Transverse colon (tissue), 4 donors: ENCODE measurements at regions not wholly inside any gene's neighbourhood (a gene's known extent, or its start where the extent isn't known, plus 50 kb on each side); places are given as distances from the start of the nearest gene placed in this dataset.
A peak's percentile ranks its signal among the peaks of the same experiment; 100 is the strongest.

Experiments used
- DNase-seq: peaks from one replicate; pipeline ENCODE4 v3.0.0-alpha.2; 2019
- H3K27ac ChIP-seq, 4 donors: fragments of 200-600 bp; sonication (generic); 2 replicates each; pipeline ENCODE4 v1.5.1; 2016 to 2018; ENCODE audit warnings: inconsistent platforms in 4 of 4
- H3K27me3 ChIP-seq: fragments of 200-600 bp; sonication (generic); 2 replicates; pipeline ENCODE4 v1.5.1; 2017; ENCODE audit warnings: inconsistent platforms
- H3K36me3 ChIP-seq, 4 donors: fragments of 200-600 bp; sonication (generic); 2 replicates each; pipeline ENCODE4 v1.5.1; 2017 to 2019; ENCODE audit warnings: inconsistent platforms in 4 of 4
- H3K4me1 ChIP-seq, 4 donors: fragments of 200-600 bp; sonication (generic); 2 replicates each; pipeline ENCODE4 v1.5.1; 2017 to 2020; ENCODE audit warnings: inconsistent platforms in 4 of 4
- H3K4me3 ChIP-seq, 4 donors: fragments of 200-600 bp; sonication (generic); 1 replicate in 1 of 4; 2 replicates in 3 of 4; pipeline versions ENCODE4 v1.5.1 to v1.6.1; 2017 to 2019; ENCODE audit warnings: inconsistent platforms in 4 of 4
- H3K9me3 ChIP-seq, 2 donors: fragments of 200-600 bp; sonication (generic); 2 replicates each; pipeline ENCODE4 v1.5.1; 2017 to 2019; ENCODE audit warnings: inconsistent platforms in 2 of 2
- CTCF ChIP-seq, 5 experiments: fragments of 200-600 bp in 3 of 5; fragments of 450-650 bp in 2 of 5; sonication (generic) in 3 of 5; IDR thresholded peaks; 1 replicate in 2 of 5; 2 replicates in 3 of 5; pipeline ENCODE4 v1.5.1; 2016 to 2017; ENCODE audit warnings: antibody characterized with exemption in 5 of 5, inconsistent platforms in 3 of 5, mild to moderate bottlenecking in 2 of 5, moderate library complexity in 1 of 5
- EP300 ChIP-seq: sonication (generic); formaldehyde crosslinking; IDR thresholded peaks from one replicate; pipeline ENCODE4 v1.6.1; 2017; ENCODE audit warnings: antibody characterized with exemption, low read depth
- POLR2A ChIP-seq: fragments of 450-650 bp; IDR thresholded peaks from one replicate; pipeline ENCODE4 v1.6.1; 2016; ENCODE audit warnings: antibody characterized with exemption, mild to moderate bottlenecking, moderate library complexity
- POLR2AphosphoS5 ChIP-seq, 3 donors: sonication (generic); formaldehyde crosslinking; IDR thresholded peaks; one replicate each; pipeline ENCODE4 v1.6.1; 2016; ENCODE audit warnings: antibody characterized with exemption in 3 of 3
- WGBS, 2 donors: methylation state at CpG; one replicate each; pipeline ENCODE4 v1.1.5; 2018; ENCODE audit warnings: low coverage in 1 of 2; 5-methylcytosine and 5-hydroxymethylcytosine counted together
- in situ Hi-C, 4 donors: fragments of 200-750 bp; cut with MboI; loops; one replicate each; pipeline versions ENCODE4 v1.15.0 to v1.15.1; 2017; ENCODE audit warnings: low sequenced_read_pairs in 3 of 4, low pct_ligation_motif_present in 1 of 4, low pct_unique_long_range_greater_than_20kb in 1 of 4
- intact Hi-C: fragments of 100-400 bp; cut with DNase I; formaldehyde crosslinking; loops from one replicate; pipeline ENCODE4 v1.15.1; 2023; ENCODE audit warnings: low total_unique reads

GRCh38 chr19:46546194-46546896 is 50.7 kb upstream of the PNMA8B start:
- no peak for TF ChIP-seq EP300
- TF ChIP-seq CTCF (IDR thresholded peaks at IDR 0.05): no peak
- no peak for TF ChIP-seq POLR2A
- TF ChIP-seq POLR2AphosphoS5 (IDR thresholded peaks at IDR 0.05): no peak
- Histone ChIP-seq H3K9me3 (peaks cover 12% of the 10 kb centered on the region in 2 donors), H3K27me3 (no peaks in the 10 kb centered on the region), H3K4me3 (peak overlapping the region in 3 of 4 donors; percentile 12 to 37 (median 14)), H3K4me1 (no peaks in the 10 kb centered on the region), H3K36me3 (no peaks in the 10 kb centered on the region), H3K27ac (peak overlapping the region in 1 of 4 donors; percentile 47)
- WGBS, 2 donors: 56 to 69% methylated on average over 3 to 7 of the region's 7 CpGs
- DNase-seq: peak; percentile 60
- intact Hi-C loops: no loop called here
- in situ Hi-C loops: no loop called here

GRCh38 chr19:46550684-46551083 is 50.4 kb upstream of the CALM3 start:
- 80 to 94% methylated on average over 1 of the region's 1 CpG for WGBS, 2 donors
- DNase-seq: no peak
- peaks cover 12% of the 10 kb centered on the region in 2 donors for H3K9me3 ChIP-seq
- no peaks in the 10 kb centered on the region for H3K27me3 ChIP-seq
- no peak overlapping the region for H3K27ac ChIP-seq
- TF ChIP-seq POLR2AphosphoS5 (IDR thresholded peaks at IDR 0.05) (no peak), POLR2A (no peak)
- intact Hi-C loops (no loop called here), in situ Hi-C loops (no loop called here)
- H3K4me1 ChIP-seq: no peaks in the 10 kb centered on the region
- H3K4me3 ChIP-seq: no peak overlapping the region
- no peaks in the 10 kb centered on the region for H3K36me3 ChIP-seq

GRCh38 chr19:46551164-46551563 is 50.0 kb upstream of the CALM3 start:
- H3K9me3 ChIP-seq: peaks cover 12% of the 10 kb centered on the region in 2 donors
- H3K27me3 ChIP-seq: peaks cover 3% of the 10 kb centered on the region
- DNase-seq: no peak
- TF ChIP-seq CTCF (IDR thresholded peaks at IDR 0.05) (no peak), POLR2A (no peak), EP300 (no peak), POLR2AphosphoS5 (IDR thresholded peaks at IDR 0.05) (no peak)
- no peak overlapping the region for H3K4me3 ChIP-seq
- intact Hi-C loops: no loop called here
- H3K36me3 ChIP-seq: no peaks in the 10 kb centered on the region
- in situ Hi-C loops: no loop called here
- H3K27ac ChIP-seq: no peak overlapping the region
- no peaks in the 10 kb centered on the region for H3K4me1 ChIP-seq
